H1 (cell line): ENCODE measurements at regions not wholly inside any gene's neighbourhood (a gene's known extent, or its start where the extent isn't known, plus 50 kb on each side); places are given as distances from the start of the nearest gene placed in this dataset.

Source experiments
- CTCF ChIA-PET: fragments of 300-600 bp; sonication (Branson Sonifier 250); formaldehyde crosslinking; loops from one replicate; lab custom pipeline; 2021; ENCODE audit not compliant: partially characterized antibody; lab: Charles Lee
- POLR2A ChIA-PET: fragments of 300-600 bp; sonication (Branson Sonifier 250); formaldehyde crosslinking; loops from one replicate; lab custom pipeline; 2021; ENCODE audit warnings: inconsistent platforms; ENCODE audit not compliant: partially characterized antibody; lab: Charles Lee
- DNase-seq, 2 experiments: peaks; one replicate each; pipeline versions ENCODE4 v3.0.0 to v3.0.0-alpha.2; 2010 to 2022; ENCODE audit warnings: low spot score in 2 of 2, low read depth in 1 of 2, mixed read lengths in 1 of 2
- FAIRE-seq: peaks from 2 replicates; lab custom pipeline; 2011; peaks lifted over from hg19 to GRCh38; lab: Jason Lieb, UNC
- H2AFZ ChIP-seq: 2 replicates; pipeline ENCODE4 v1.8.1; 2012; ENCODE audit warnings: low read length, inconsistent platforms
- H2AK5ac ChIP-seq: 2 replicates; pipeline ENCODE4 v1.6.1; 2013; ENCODE audit warnings: low read depth, low read length
- H2BK120ac ChIP-seq: replicated peaks from 2 replicates; pipeline ENCODE3; 2013; ENCODE audit warnings: low read depth, low read length, inconsistent platforms
- H2BK12ac ChIP-seq: 2 replicates; pipeline ENCODE4 v1.6.1; 2013; ENCODE audit warnings: low read depth, low read length
- H2BK15ac ChIP-seq: 2 replicates; pipeline ENCODE4 v1.6.1; 2013; ENCODE audit warnings: low read length
- H2BK20ac ChIP-seq: 2 replicates; pipeline ENCODE4 v1.6.1; 2013; ENCODE audit warnings: low read length
- H2BK5ac ChIP-seq: 2 replicates; pipeline ENCODE4 v1.6.1; 2013; ENCODE audit warnings: low read depth, low read length
- H3K14ac ChIP-seq: 2 replicates; pipeline ENCODE4 v1.6.1; 2013; ENCODE audit warnings: inconsistent platforms; ENCODE audit not compliant: insufficient read length
- H3K18ac ChIP-seq: 2 replicates; pipeline ENCODE4 v1.6.1; 2013; ENCODE audit warnings: low read length; ENCODE audit errors: extremely low read depth
- H3K23ac ChIP-seq: 2 replicates; pipeline ENCODE4 v1.6.1; 2013; ENCODE audit warnings: inconsistent platforms; ENCODE audit not compliant: insufficient read length
- H3K23me2 ChIP-seq: 2 replicates; pipeline ENCODE4 v1.6.1; 2013; ENCODE audit warnings: low read depth, low read length
- H3K27ac ChIP-seq: 2 replicates; pipeline ENCODE4 v1.6.1; 2011; ENCODE audit warnings: low read depth, low read length, inconsistent platforms
- H3K27me3 ChIP-seq, 4 experiments: replicated peaks in 1 of 4; 1 replicate in 1 of 4; 2 replicates in 3 of 4; pipeline versions ENCODE4 v1.6.1 to v1.8.1; 2011 to 2013; ENCODE audit warnings: low read length in 3 of 4, mild to moderate bottlenecking in 3 of 4, inconsistent platforms in 2 of 4, mixed read lengths in 2 of 4, moderate library complexity in 1 of 4; ENCODE audit not compliant: control insufficient read depth in 3 of 4, insufficient read depth in 3 of 4; ENCODE audit errors: extremely low read depth in 1 of 4
- H3K36me3 ChIP-seq, 4 experiments: 2 replicates each; pipeline versions ENCODE4 v1.6.1 to v1.8.1; 2011 to 2013; ENCODE audit warnings: mild to moderate bottlenecking in 4 of 4, low read length in 3 of 4, moderate library complexity in 2 of 4, control low read depth in 1 of 4, inconsistent platforms in 1 of 4; ENCODE audit not compliant: insufficient read depth in 4 of 4, control insufficient read depth in 2 of 4
- H3K4ac ChIP-seq: replicated peaks from 2 replicates; pipeline ENCODE3; 2013; ENCODE audit warnings: low read length, low read depth, mixed read lengths, inconsistent platforms; ENCODE audit not compliant: insufficient read length
- H3K4me1 ChIP-seq, 4 experiments: replicated peaks in 1 of 4; 1 replicate in 1 of 4; 2 replicates in 3 of 4; pipeline versions ENCODE4 v1.6.1 to v1.8.1; 2011 to 2013; ENCODE audit warnings: low read length in 3 of 4, inconsistent platforms in 2 of 4, mixed read lengths in 1 of 4; ENCODE audit not compliant: insufficient read depth in 4 of 4, control insufficient read depth in 3 of 4
- H3K4me2 ChIP-seq, 2 experiments: 2 replicates each; pipeline versions ENCODE4 v1.6.1 to v1.8.1; 2011 to 2013; ENCODE audit warnings: low read depth in 2 of 2, low read length in 2 of 2, control low read depth in 1 of 2, inconsistent platforms in 1 of 2, mild to moderate bottlenecking in 1 of 2; ENCODE audit not compliant: insufficient read depth in 1 of 2
- H3K4me3 ChIP-seq, 4 experiments: fragments of 200-600, 300-600 bp in 1 of 4; sonication (generic), shearing (Covaris generic), sonication (Bioruptor Twin) in 1 of 4; 2 replicates each; pipeline versions ENCODE4 v1.5.1 to v1.8.1; 2011 to 2016; ENCODE audit warnings: low read length in 4 of 4, low read depth in 3 of 4, control low read depth in 2 of 4, inconsistent platforms in 2 of 4, mild to moderate bottlenecking in 2 of 4, mixed read lengths in 1 of 4, moderate library complexity in 1 of 4; ENCODE audit not compliant: insufficient read depth in 2 of 4; ENCODE audit errors: extremely low read depth in 1 of 4
- H3K56ac ChIP-seq: replicated peaks from 2 replicates; pipeline ENCODE3; 2013; ENCODE audit warnings: low read depth, mild to moderate bottlenecking, mixed read lengths, low read length, inconsistent platforms; ENCODE audit not compliant: insufficient read length
- H3K79me1 ChIP-seq: 2 replicates; pipeline ENCODE4 v1.6.1; 2013; ENCODE audit warnings: low read depth, low read length, control low read depth
- H3K79me2 ChIP-seq, 2 experiments: 2 replicates each; pipeline versions ENCODE4 v1.6.1 to v1.8.1; 2012 to 2013; ENCODE audit warnings: low read length in 2 of 2, mild to moderate bottlenecking in 2 of 2, inconsistent platforms in 1 of 2; ENCODE audit not compliant: insufficient read depth in 2 of 2, control insufficient read depth in 1 of 2
- H3K9ac ChIP-seq, 4 experiments: replicated peaks in 1 of 4; 1 replicate in 1 of 4; 2 replicates in 3 of 4; pipeline versions ENCODE4 v1.6.1 to v1.8.1; 2011 to 2013; ENCODE audit warnings: low read depth in 3 of 4, low read length in 3 of 4, control low read depth in 2 of 4, mild to moderate bottlenecking in 2 of 4, moderate library complexity in 2 of 4, inconsistent platforms in 1 of 4; ENCODE audit errors: extremely low read depth in 1 of 4
- H3K9me3 ChIP-seq, 2 experiments: 2 replicates each; pipeline versions ENCODE4 v1.6.1 to v1.8.1; 2012 to 2013; ENCODE audit warnings: mild to moderate bottlenecking in 2 of 2, moderate library complexity in 2 of 2, control low read depth in 1 of 2, inconsistent platforms in 1 of 2, low read depth in 1 of 2, low read length in 1 of 2, mixed read lengths in 1 of 2; ENCODE audit not compliant: insufficient read depth in 2 of 2
- H4K20me1 ChIP-seq, 2 experiments: replicated peaks in 1 of 2; 2 replicates each; pipeline versions ENCODE3 to v1.8.1; 2011 to 2013; ENCODE audit warnings: inconsistent platforms in 2 of 2, low read length in 2 of 2, mild to moderate bottlenecking in 1 of 2; ENCODE audit not compliant: insufficient read depth in 2 of 2, control insufficient read depth in 1 of 2
- H4K5ac ChIP-seq: 2 replicates; pipeline ENCODE4 v1.6.1; 2013; ENCODE audit warnings: low read length, low read depth, mixed read lengths, inconsistent platforms; ENCODE audit not compliant: insufficient read length
- H4K8ac ChIP-seq: 2 replicates; pipeline ENCODE4 v1.8.0; 2013; ENCODE audit warnings: mild to moderate bottlenecking, moderate library complexity, low read length, inconsistent platforms; ENCODE audit not compliant: insufficient read depth; ENCODE audit errors: extremely low read depth
- H4K91ac ChIP-seq: replicated peaks from 2 replicates; pipeline ENCODE3; 2013; ENCODE audit warnings: low read length, mixed read lengths, inconsistent platforms; ENCODE audit not compliant: insufficient read length
- ATF3 ChIP-seq: IDR thresholded peaks from 2 replicates; pipeline ENCODE4 v1.6.1; 2011; ENCODE audit warnings: low read depth, mild to moderate bottlenecking, low read length; ENCODE audit not compliant: insufficient read depth
- BRCA1 ChIP-seq: IDR thresholded peaks from 2 replicates; pipeline ENCODE4 v1.6.1; 2012; ENCODE audit warnings: low read depth, low read length, improper control_type of control experiment
- CBX8 ChIP-seq: fragments of 300-800, 300-1000 bp; sonication (generic); IDR thresholded peaks from 2 replicates; pipeline ENCODE4 v1.7.1; 2016; ENCODE audit warnings: low read depth, low read length, borderline replicate concordance
- EP300 ChIP-seq, 2 experiments: IDR thresholded peaks; 1 replicate in 1 of 2; 2 replicates in 1 of 2; pipeline ENCODE4 v1.6.1; 2011 to 2012; ENCODE audit warnings: low read depth in 2 of 2, low read length in 2 of 2, mild to moderate bottlenecking in 2 of 2, borderline replicate concordance in 1 of 2, inconsistent platforms in 1 of 2, moderate library complexity in 1 of 2
- EZH2 ChIP-seq: fragments of 200-600 bp; sonication (generic); IDR thresholded peaks from 2 replicates; pipeline ENCODE4 v1.7.1; 2012; ENCODE audit warnings: low read depth, mild to moderate bottlenecking, moderate library complexity, low read length, inconsistent platforms; ENCODE audit not compliant: severe bottlenecking
- JUND ChIP-seq: IDR thresholded peaks from 2 replicates; pipeline ENCODE4 v1.6.1; 2011; ENCODE audit warnings: mild to moderate bottlenecking, improper control_type of control experiment, low read length
- KDM4A ChIP-seq: IDR thresholded peaks from one replicate; pipeline ENCODE4 v1.7.1; 2012; ENCODE audit warnings: low read depth, mild to moderate bottlenecking, moderate library complexity, low read length, inconsistent platforms; ENCODE audit not compliant: severe bottlenecking
- NRF1 ChIP-seq: IDR thresholded peaks from 2 replicates; pipeline ENCODE4 v1.6.1; 2011; ENCODE audit warnings: mild to moderate bottlenecking, low read depth, low read length, improper control_type of control experiment
- PHF8 ChIP-seq: fragments of 200-600 bp; sonication (generic); conservative IDR thresholded peaks from 2 replicates; pipeline ENCODE4 v1.7.1; 2012; ENCODE audit warnings: low read depth, mild to moderate bottlenecking, inconsistent platforms, low read length, moderate library complexity
- SIN3A ChIP-seq, 2 experiments: IDR thresholded peaks in 1 of 2; conservative IDR thresholded peaks in 1 of 2; 2 replicates each; pipeline ENCODE4 v1.6.1; 2011 to 2012; ENCODE audit warnings: low read length in 2 of 2, improper control_type of control experiment in 1 of 2, low read depth in 1 of 2, mild to moderate bottlenecking in 1 of 2
- SP1 ChIP-seq: IDR thresholded peaks from 2 replicates; pipeline ENCODE4 v1.6.1; 2011; ENCODE audit warnings: low read depth, low read length
- WGBS, 2 experiments: shearing (Covaris generic) in 1 of 2; methylation state at CpG; one replicate each; pipeline versions ENCODE4 v1.1.6 to v1.1.7; 2013 to 2015; ENCODE audit warnings: low lambda C conversion rate in 2 of 2, mixed read lengths in 2 of 2, inconsistent platforms in 1 of 2, low coverage in 1 of 2, missing lambda C conversion rate in 1 of 2; ENCODE audit not compliant: insufficient replicate concordance in 2 of 2, insufficient coverage in 1 of 2, insufficient read length in 1 of 2; ENCODE audit errors: extremely low coverage in 1 of 2, missing lambda C conversion rate in 1 of 2; 5-methylcytosine and 5-hydroxymethylcytosine counted together
- TF ChIP-seq, protein P1 (sequence below): IDR thresholded peaks from 2 replicates; pipeline ENCODE4 v1.6.1; 2012; ENCODE audit warnings: inconsistent platforms

GRCh38 chr6:14804785-14805210 is 441.1 kb upstream of the JARID2 start:
- Histone ChIP-seq H2BK12ac (peak overlapping the region; percentile 86; the same call in 1 of the 2 replicates), H4K91ac (no peak overlapping the region), H3K4ac (peak overlapping the region; percentile 36), H2BK5ac (no peak overlapping the region), H2AFZ (no peak overlapping the region), H3K79me1 (no peaks in the 10 kb centered on the region), H2BK120ac (no peak overlapping the region), H3K79me2 (no peaks in the 10 kb centered on the region), H3K4me3 (no peak overlapping the region), H3K27me3 (peaks cover 0 to 5% (median 3%) of the 10 kb centered on the region in 4 experiments; a peak in 3 of 7 replicates), H3K23ac (no peak overlapping the region), H3K23me2 (no peaks in the 10 kb centered on the region; the same call in 1 of the 2 replicates), H4K8ac (peak overlapping the region; percentile 60), H3K56ac (no peak overlapping the region), H2BK20ac (no peak overlapping the region), H3K14ac (no peak overlapping the region), H4K20me1 (no peaks in the 10 kb centered on the region), H3K9ac (no peak overlapping the region), H2AK5ac (no peak overlapping the region), H3K9me3 (peaks cover 14% of the 10 kb centered on the region in 2 experiments), H3K27ac (no peak overlapping the region), H4K5ac (no peak overlapping the region), H3K18ac (no peak overlapping the region), H3K4me2 (no peak overlapping the region), H3K36me3 (no peaks in the 10 kb centered on the region), H2BK15ac (peak overlapping the region; percentile 46; the same call in 1 of the 2 replicates), H3K4me1 (peaks cover 0 to 3% (median 0%) of the 10 kb centered on the region in 4 experiments; a peak in 1 of 7 replicates)
- WGBS, 2 experiments = 95% methylated on average over 10 of the region's 10 CpGs; no CpG with 5 or more reads in 1 of the 2 experiments
- DNase-seq (no peak), FAIRE-seq (no peak)
- CTCF ChIA-PET = interaction anchor here (1.0 kb wide), 1 partner anchor 64 kb away, joined by 3 read pairs; no protein-coding TSS in a partner anchor
- POLR2A ChIA-PET = interaction anchor here (0.6 kb wide), 1 partner anchor 174 kb away, joined by 3 read pairs; no protein-coding TSS in a partner anchor
- TF ChIP-seq PHF8 (no peak), KDM4A (no peak), JUND (no peak), EZH2 (no peak), SIN3A (conservative IDR thresholded peaks at IDR 0.05 in 1 of 2, IDR thresholded peaks at IDR 0.05 in 1 of 2; ENCODE audit: low read depth in 1 of 2, low read length in 2 of 2) (no peak), NRF1 (no peak), CBX8 (no peak), EP300 (IDR thresholded peaks at IDR 0.05; ENCODE audit: borderline replicate concordance in 1 of 2, low read depth in 2 of 2, low read length in 2 of 2) (no peak), SP1 (no peak), ATF3 (no peak), BRCA1 (no peak)
- TF ChIP-seq, protein P1, sequence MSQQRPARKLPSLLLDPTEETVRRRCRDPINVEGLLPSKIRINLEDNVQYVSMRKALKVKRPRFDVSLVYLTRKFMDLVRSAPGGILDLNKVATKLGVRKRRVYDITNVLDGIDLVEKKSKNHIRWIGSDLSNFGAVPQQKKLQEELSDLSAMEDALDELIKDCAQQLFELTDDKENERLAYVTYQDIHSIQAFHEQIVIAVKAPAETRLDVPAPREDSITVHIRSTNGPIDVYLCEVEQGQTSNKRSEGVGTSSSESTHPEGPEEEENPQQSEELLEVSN = no peak
